T-helper 9 cell (primary cell): ENCODE measurements at regions not wholly inside any gene's neighbourhood (a gene's known extent, or its start where the extent isn't known, plus 50 kb on each side); places are given as distances from the start of the nearest gene placed in this dataset.

ENCODE experiments used
- DNase-seq: peaks from one replicate; pipeline ENCODE4 v3.0.0-alpha.2; 2020

DNA sequence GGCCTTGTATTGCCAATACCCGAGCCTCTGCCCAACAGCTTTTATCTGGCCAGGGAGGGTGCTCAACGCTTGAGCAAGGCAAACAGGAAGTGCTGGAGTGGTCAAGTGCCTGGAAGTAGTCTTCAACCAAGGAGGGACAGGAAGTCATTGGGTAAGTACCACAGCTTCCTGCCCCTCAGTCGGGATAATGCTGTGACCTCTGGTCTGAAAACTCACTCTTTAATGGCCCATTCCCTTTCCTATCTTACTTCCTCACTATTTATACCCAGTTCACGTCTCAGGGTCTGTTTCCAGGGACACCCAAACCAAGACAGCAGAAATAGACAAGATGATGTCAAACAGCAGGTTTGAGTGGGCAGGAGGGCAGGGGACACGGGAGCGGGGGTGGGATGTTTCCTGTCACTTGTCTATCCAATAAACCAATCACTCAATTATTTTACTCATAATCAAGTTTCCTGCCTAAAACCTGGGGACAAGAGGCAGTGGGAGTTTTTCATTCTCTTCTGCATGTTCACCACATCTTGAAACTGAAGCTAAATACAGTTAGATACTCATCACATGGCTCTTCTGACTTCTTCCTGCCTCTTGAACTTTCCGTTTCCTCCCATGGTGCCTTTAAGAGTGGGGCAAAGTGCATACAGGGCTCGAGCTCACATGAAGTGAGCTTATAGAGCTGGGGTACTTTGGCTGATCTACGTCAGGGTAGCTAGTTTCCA is 68.9 kb upstream of the CAB39 start:
- no peak for DNase-seq

DNA sequence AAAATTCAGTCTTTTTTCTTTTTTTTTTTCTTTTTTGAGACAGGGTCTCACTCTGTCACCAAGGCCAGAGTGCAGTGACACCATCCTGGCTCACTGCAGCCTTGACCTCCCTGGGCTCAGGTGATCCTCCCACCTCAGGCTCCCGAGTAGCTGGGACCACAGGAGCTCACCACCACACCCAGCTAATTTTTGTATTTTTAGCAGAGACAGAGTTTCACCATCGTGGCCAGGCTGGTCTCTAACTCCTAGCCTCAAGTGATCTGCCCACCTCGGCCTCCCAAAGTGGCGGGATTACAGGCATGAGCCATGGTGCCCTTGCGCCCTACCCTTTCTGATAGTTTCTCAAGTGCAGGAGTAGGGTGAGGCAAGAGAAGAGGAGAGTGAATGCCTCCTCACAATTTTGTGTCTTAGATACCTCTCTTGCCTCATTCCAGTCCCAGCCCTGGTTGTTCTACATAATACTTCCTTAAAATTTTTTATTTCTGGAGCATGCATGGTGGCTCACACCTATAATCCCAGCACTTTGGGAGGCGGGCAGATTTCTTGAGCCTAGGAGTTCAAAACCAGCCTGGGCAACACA is 68.2 kb upstream of the CAB39 start:
- no peak for DNase-seq

DNA sequence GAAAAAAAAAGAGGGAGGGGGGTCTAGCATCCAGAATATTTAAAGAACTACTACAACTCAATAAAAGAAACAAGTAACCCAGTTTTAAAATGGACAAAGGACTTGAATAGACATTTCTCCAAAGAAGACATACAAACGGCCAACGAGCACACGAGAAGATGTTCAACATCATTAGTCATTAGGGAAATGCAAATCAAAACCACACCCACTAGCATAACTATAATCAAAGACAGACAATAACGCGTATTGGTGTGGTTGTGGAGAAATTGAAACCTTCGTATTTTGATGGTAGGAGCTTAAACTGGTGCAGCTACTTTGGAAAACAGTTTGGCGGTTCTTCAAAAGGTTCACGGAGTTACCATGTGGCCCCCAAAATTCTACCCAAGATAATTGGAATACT is 64.3 kb upstream of the CAB39 start:
- no peak for DNase-seq

DNA sequence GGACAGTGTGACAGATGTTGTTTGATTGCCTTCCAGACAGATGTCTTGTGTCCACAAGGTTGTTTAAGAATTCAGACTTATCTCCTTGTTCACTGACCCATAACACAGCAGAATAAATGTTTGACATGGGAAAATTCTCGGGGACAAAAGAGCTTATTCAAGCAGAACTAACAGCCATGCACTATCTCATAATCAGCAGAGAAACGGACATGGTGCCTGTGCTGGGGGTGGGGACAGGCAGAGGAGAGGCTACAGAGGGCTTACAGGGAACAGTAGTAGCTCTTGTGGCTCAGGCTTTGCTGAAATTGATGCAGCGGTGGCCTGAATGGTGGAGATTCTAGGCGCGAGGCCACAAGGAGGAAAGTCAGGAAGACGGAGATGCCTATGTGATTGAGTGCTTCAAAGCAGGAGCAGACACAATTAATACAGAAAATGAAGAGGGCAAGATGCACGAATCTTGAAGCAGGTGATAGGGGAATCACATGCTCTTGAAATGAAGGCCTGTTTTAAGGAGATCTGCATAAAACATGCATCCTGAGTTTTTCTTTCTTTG is 62.0 kb upstream of the CAB39 start:
- DNase-seq = no peak

DNA sequence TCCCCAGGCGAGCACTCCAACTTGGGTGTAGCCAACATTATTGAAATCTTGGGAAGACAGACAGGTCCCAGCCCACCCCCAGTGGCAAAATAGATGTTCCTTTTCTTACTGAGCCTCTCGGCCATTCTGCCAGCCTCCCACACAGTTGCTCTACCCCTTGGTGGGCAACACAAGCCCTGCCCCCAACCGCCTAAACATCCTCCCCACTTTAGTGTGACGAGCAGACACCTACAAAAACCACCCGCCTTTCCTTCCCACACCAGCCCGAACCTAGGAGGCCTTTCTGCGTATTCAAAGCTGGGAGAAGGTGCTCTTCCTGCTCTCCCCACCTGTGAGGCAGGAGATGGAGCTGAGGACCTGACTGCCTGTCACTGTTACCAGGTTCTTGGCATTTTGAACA is 58.6 kb upstream of the CAB39 start:
- DNase-seq = no peak

DNA sequence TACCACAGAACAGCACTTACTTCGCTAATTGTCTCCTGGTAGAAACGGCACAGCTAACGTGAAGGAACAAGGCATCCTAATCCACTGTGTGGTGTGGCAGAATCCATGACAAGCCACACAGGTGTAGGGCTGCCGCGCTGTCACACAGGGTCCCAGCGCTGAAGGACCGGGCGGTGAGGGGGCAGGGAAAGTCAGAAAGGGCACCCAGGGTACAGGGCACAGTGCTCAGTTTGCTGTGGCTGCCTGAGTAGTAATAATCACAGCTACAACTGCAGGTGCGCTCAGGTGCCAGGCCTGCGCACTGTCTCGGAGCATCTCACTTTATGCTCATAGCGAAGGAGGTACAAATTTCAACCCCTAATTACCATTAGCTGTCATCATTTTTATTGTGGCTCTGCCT is 55.2 kb upstream of the CAB39 start:
- DNase-seq = no peak

DNA sequence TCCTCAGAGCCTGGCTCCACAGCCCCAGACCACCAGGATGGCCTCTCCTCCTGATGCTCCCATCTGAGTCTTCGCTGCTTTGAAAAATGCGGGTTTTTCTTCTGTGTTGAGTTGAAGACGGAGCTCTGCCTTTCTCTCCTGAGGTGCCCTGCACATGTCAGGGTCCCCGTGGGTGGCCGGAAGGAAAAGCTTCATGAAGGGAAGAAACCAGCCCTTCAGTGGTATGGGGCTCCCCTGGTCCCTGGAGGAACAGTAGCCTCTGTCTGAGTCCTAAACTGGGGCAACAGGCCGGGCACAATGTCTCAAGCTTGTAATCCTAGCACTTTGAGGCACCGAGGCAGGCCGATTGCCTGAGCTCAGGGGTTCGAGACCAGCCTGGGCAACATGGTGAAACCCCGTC is 54.7 kb upstream of the CAB39 start:
- no peak for DNase-seq

DNA sequence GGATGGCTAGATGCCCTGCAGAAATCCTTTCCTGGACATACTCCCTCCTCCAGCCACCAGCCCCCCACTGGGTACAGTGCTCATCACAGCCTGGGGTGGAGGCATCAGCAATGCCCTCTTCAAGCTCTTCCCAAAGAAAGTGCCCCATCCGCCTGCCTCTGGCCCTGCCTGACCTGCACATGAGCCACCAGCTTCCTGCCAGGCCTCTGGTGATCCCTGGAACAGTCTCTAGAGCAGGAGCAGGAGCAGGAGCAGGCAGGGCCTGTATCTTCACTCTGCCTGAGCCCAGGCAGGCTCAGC is 54.1 kb upstream of the CAB39 start:
- no peak for DNase-seq

DNA sequence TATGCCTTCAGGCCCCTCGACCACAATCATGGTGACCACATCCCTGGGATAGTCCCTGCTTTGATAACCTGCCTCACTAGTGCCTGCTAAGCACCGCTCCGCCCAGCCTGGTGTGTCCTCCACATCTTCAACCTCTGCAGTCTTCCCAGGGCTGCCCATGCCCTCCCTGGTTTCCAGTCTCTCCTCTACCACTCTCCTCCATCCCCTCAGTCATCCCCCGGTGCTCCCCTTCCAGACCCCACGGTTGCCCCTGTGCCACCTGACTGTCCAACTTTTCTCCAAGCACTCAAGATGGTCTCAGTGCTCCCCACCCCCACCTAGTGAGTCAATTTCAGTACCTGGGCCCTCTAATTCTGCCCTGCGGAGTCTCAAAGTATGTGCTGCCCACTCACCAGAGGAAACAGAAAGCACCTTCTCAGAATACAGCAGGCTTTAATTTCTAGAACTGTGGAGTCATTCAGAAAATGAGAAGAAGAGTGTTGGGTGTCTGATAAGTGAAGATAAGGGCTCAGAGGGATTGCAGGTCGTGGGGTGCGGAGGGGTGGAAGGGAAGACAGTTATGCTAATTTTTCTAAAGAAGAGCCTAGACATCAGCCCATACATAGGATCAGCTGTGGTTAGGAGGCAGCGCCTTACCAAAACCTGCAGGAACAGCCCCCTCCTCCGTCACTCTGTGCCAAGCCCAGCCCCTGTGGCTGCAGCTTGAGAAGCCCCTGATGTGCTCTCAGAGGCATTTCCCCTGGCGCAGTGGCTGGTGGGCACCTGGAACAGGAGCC is 53.6 kb upstream of the CAB39 start:
- no peak for DNase-seq

DNA sequence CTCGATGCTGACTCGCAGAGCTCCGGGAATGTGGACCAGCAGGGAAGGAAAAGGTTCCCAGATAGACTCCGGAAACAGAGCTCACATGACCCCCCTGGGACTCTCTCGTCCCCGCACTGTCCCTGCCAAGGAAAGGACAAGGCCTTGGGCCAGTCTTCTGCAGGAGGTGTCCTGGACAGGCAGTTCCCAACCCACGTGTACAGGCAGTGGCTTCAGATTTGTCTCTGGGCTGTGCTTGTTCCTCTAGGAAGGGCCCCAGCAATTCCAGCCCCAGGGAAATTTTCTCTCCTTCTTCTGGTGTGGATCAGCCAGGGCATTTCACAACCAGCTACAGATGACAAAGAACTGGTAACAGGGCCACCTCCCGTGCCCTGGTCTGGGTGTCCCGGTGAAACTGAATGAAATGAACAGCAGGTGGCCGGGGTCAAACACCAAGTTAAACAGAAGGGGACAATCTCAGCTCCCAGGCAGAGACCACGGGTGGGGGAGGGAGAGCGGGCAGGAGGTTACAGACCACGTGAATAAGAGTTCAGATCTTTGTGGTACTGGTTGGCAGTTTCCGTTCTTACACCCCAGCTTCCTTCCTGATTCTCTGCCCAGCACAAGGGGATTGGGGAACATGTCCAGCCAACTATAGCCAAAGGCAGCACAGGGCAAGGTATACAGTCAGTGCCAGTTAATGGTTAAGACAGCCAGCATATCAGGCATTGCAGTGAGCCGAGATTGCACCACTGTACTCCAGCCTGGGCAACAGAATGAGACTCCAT is 52.2 kb upstream of the CAB39 start:
- DNase-seq = no peak

DNA sequence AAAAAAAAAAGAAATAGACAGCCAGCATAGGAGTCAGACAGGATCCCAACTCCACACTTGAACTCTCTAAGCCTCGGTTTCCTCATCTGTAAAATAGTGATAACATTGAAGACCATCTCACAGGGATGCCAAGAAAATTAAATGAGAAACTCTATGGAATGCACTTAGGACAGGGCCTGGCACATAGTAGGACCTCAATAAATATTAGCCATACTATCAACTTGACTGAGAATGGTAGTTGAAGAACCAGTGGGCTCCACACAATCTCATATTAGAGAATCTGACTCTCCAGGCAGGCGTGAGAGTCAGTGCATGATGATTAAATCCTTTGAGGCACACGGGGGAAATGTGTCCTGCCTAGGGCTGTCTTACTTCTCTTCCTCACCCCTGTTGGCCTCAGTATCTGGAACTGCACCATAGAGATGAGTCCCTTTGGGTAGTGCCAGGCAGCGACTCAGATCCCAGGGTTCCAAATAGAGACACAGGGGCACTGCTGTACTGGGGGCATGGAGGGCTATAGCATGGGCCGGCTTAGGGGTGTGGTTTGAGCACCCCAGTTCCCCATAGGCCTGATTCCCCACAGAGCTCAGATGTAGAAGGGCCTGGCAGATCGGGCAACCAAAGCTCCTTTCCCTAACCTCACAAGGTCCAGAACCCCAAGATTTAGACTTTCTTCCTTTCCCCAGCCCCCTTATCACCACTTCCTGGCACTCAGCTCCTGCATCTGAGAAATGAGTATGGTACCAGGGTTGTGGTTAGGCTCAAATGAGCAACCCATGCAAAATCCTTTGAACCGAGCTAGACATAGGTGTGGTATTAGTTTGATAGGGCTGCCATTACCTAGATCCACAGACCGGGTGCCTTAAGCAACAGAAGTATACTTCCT is 51.3 kb upstream of the CAB39 start:
- DNase-seq = no peak
